Stimulated activated naive CD8-positive, alpha-beta T cell treated with anti-CD3 and anti-CD28 coated beads, Interleukin-15, Interleukin-2, amounts not matched to agents 100 ng/mL and 50 ng/mL, for 24 hours (primary cell): ENCODE measurements at regions not wholly inside any gene's neighbourhood (a gene's known extent, or its start where the extent isn't known, plus 50 kb on each side); places are given as distances from the start of the nearest gene placed in this dataset.

ENCODE experiments used
- H3K27ac Mint-ChIP-seq: one replicate; pipeline ENCODE4 v1.8.0; 2021; ENCODE audit warnings: mild to moderate bottlenecking, mixed read lengths
- H3K27me3 Mint-ChIP-seq: one replicate; pipeline ENCODE4 v1.8.0; 2021; ENCODE audit warnings: mixed read lengths
- H3K36me3 Mint-ChIP-seq: one replicate; pipeline ENCODE4 v1.8.0; 2021; ENCODE audit warnings: low read depth, mixed read lengths
- H3K4me1 Mint-ChIP-seq: one replicate; pipeline ENCODE4 v1.8.0; 2021; ENCODE audit warnings: low read depth, mixed read lengths
- H3K4me3 Mint-ChIP-seq: one replicate; pipeline ENCODE4 v1.8.0; 2021; ENCODE audit warnings: mild to moderate bottlenecking, mixed read lengths
- H3K9me3 Mint-ChIP-seq: one replicate; pipeline ENCODE4 v1.8.0; 2021; ENCODE audit warnings: mixed read lengths

DNA sequence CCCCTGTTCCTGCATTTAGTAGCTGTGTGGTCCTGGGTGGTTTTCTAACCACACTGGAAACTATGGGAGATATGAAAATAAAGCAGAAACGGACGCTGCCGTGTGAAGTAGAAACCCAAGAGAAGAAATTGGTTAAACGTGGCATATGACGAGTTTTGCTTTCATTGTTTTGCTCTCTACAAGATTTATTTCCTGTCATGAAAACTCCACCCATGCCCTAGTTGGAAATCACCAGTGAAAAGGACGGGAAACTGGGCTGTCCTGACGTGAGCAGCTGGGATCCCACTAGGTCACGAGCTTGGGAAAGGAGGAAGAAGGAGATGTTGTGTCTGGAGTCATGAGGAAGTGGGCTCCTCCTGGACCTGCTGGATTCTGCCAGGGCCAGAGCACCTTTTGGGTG, 120.8 kb upstream of the GADD45A start:
- Mint-ChIP-seq H3K27ac (no peak overlapping the region), H3K36me3 (no peaks in the 10 kb centered on the region), H3K9me3 (no peaks in the 10 kb centered on the region), H3K27me3 (peaks cover 4% of the 10 kb centered on the region), H3K4me3 (no peak overlapping the region), H3K4me1 (no peaks in the 10 kb centered on the region)

DNA sequence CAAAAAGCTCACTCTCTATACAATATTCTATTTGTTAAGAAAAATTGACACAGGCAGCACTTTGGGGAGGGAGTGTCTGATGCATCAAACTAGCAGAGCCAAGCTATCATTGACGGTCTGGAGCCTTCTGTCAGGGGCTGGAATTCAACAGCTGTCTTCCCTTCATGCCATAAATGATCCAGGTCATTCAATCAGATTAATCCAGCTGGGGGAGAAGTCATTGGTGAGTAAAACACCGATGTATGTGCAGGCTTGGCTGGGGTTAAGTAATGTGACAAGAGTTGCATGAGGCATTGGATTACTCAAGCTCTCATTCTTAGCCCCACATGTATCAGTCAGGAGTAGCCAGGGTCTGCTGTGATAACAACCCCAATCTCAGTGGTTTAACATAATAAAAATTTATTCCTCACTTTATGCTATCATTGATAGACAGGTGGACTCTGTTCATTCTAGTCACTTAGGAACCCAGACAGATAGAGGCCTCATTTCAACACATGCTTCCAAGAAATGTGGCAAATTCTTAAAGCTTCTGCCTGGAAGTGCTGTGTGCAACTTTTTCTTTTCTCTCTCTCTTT, 118.1 kb upstream of the GADD45A start:
- no peaks in the 10 kb centered on the region for H3K4me1 Mint-ChIP-seq
- H3K36me3 Mint-ChIP-seq, result no peaks in the 10 kb centered on the region
- H3K4me3 Mint-ChIP-seq, result no peak overlapping the region
- no peaks in the 10 kb centered on the region for H3K9me3 Mint-ChIP-seq
- no peak overlapping the region for H3K27ac Mint-ChIP-seq
- H3K27me3 Mint-ChIP-seq, result no peaks in the 10 kb centered on the region

GRCh38 chr1:67570486-67571143, 114.4 kb upstream of the GADD45A start:
- H3K4me1 Mint-ChIP-seq, result no peaks in the 10 kb centered on the region
- no peak overlapping the region for H3K27ac Mint-ChIP-seq
- H3K36me3 Mint-ChIP-seq, result no peaks in the 10 kb centered on the region
- no peaks in the 10 kb centered on the region for H3K9me3 Mint-ChIP-seq
- H3K27me3 Mint-ChIP-seq, result no peaks in the 10 kb centered on the region
- H3K4me3 Mint-ChIP-seq, result no peak overlapping the region

GRCh38 chr1:67571406-67571805, 113.6 kb upstream of the GADD45A start:
- Mint-ChIP-seq H3K27me3 (no peaks in the 10 kb centered on the region), H3K36me3 (no peaks in the 10 kb centered on the region), H3K4me1 (no peaks in the 10 kb centered on the region), H3K27ac (no peak overlapping the region), H3K9me3 (no peaks in the 10 kb centered on the region), H3K4me3 (no peak overlapping the region)

DNA sequence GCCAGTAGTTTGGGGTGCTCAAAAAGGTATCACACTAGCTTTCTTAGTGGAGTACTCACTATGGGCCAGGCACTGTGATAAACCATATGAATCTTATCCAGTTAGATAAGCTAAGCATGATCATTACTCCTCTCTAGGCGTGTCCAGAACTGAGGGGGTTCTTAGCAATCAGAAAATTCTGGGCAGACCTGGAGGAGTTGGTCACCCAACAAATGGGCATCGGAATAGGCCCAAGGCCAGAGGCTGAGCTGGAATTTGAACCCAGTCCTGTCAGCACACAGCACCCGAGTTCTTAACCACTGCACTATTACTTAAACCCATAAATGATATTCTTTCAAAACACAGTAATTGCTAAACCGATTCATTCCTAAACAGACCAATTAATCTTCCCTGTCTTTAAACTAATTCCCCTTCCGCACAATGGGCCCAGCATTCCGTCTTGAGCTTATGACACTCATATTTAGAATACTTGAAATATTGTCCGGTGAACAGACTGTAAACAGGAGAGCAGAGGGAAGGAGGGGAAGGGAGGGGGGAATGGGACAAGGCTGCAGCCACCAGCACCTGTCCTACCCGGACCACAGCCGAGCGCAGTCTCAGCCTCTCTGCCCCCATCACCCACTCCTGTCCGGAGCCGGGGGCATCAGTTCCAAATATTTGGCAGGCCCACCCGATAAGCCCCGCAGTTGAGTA, 113.0 kb upstream of the GADD45A start:
- Mint-ChIP-seq H3K36me3 (no peaks in the 10 kb centered on the region), H3K9me3 (no peaks in the 10 kb centered on the region), H3K4me3 (no peak overlapping the region), H3K4me1 (no peaks in the 10 kb centered on the region), H3K27ac (no peak overlapping the region), H3K27me3 (no peaks in the 10 kb centered on the region)

DNA sequence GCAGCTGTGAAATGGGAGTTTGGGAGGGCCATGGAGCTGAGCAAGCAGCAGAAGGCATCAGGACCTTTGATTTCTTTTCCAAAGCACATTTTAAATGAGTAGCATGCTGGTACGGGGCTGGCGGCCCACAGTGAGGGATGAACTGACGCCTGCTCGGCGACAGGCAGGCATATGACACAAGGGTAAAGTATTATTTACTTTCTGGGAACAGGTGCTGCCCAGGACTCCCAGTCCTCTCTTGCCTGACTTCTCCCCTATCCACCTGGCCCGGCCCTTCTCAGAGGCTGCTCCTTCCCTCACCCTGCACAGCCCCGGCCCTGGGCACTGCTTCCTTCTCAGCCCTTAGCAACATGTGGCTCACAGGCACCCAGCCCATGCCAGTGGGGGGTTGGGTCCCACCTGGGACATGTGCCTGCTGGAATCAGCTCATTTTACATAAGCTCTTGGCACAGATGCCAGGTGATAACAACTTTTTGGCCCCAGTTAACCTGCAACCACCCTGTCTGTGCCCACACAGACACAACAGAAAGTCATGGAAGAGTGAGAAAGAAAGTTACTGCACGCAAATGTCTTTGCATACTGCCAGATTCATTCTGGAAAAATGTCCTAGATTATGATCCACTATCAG, 112.3 kb upstream of the GADD45A start:
- Mint-ChIP-seq H3K36me3 (no peaks in the 10 kb centered on the region), H3K4me1 (no peaks in the 10 kb centered on the region), H3K27ac (no peak overlapping the region), H3K9me3 (no peaks in the 10 kb centered on the region), H3K27me3 (no peaks in the 10 kb centered on the region), H3K4me3 (no peak overlapping the region)

GRCh38 chr1:67573311-67573872, 111.6 kb upstream of the GADD45A start:
- no peak overlapping the region for H3K4me3 Mint-ChIP-seq
- no peak overlapping the region for H3K27ac Mint-ChIP-seq
- no peaks in the 10 kb centered on the region for H3K27me3 Mint-ChIP-seq
- no peaks in the 10 kb centered on the region for H3K4me1 Mint-ChIP-seq
- no peaks in the 10 kb centered on the region for H3K36me3 Mint-ChIP-seq
- H3K9me3 Mint-ChIP-seq, result no peaks in the 10 kb centered on the region

DNA sequence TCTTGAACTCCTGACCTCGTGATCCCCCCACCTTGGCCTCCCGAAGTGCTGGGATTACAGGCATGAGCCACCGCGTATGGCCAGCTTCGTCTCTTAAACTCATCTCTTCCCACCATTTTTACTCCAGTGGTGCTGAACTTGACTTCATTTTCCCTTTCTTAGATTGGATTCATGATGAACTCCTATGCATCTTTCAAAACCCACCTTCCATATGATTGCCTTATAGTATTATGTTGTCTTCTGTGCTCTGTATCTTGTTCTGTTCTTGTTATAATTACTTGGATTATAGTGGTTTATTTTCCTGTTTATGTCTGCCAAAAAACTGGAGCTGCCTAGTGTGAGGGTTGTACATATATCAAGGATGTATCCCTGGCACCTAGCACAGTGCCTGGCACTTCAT, 110.8 kb upstream of the GADD45A start:
- Mint-ChIP-seq H3K4me1 (no peaks in the 10 kb centered on the region), H3K36me3 (no peaks in the 10 kb centered on the region), H3K9me3 (no peaks in the 10 kb centered on the region), H3K4me3 (no peak overlapping the region), H3K27ac (no peak overlapping the region), H3K27me3 (no peaks in the 10 kb centered on the region)

GRCh38 chr1:67575861-67576260, 109.1 kb upstream of the GADD45A start:
- Mint-ChIP-seq H3K4me3 (no peak overlapping the region), H3K27me3 (no peaks in the 10 kb centered on the region), H3K4me1 (no peaks in the 10 kb centered on the region), H3K27ac (no peak overlapping the region), H3K36me3 (no peaks in the 10 kb centered on the region), H3K9me3 (no peaks in the 10 kb centered on the region)

- no peak overlapping the region for H3K4me3 Mint-ChIP-seq
- H3K9me3 Mint-ChIP-seq, result no peaks in the 10 kb centered on the region
- H3K36me3 Mint-ChIP-seq, result no peaks in the 10 kb centered on the region
- no peaks in the 10 kb centered on the region for H3K4me1 Mint-ChIP-seq
- H3K27ac Mint-ChIP-seq, result no peak overlapping the region
- no peaks in the 10 kb centered on the region for H3K27me3 Mint-ChIP-seq
Observed at GRCh38 chr1:67576474-67576873, 108.5 kb upstream of the GADD45A start.

DNA sequence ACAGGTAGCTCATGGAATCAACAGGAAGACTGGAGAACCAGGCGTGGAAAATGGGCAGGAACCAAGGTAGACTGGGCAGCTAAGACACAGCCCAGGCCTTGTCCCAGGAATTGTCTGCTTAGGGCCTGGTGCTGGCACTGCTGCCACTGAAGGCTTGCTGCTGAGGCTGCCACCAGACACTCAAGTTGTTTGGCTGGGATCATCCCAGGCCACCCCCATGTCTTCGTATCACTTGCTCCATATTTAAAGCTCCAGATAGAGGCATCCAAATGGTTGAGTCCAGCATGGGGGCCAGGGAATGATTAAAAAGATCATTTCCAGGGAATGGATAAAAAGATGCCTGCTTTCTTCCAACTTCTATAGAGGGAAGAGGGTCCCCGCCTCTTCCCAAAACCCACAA, 107.4 kb upstream of the GADD45A start:
- Mint-ChIP-seq H3K4me3 (no peak overlapping the region), H3K9me3 (no peaks in the 10 kb centered on the region), H3K4me1 (no peaks in the 10 kb centered on the region), H3K27ac (no peak overlapping the region), H3K36me3 (no peaks in the 10 kb centered on the region), H3K27me3 (no peaks in the 10 kb centered on the region)

DNA sequence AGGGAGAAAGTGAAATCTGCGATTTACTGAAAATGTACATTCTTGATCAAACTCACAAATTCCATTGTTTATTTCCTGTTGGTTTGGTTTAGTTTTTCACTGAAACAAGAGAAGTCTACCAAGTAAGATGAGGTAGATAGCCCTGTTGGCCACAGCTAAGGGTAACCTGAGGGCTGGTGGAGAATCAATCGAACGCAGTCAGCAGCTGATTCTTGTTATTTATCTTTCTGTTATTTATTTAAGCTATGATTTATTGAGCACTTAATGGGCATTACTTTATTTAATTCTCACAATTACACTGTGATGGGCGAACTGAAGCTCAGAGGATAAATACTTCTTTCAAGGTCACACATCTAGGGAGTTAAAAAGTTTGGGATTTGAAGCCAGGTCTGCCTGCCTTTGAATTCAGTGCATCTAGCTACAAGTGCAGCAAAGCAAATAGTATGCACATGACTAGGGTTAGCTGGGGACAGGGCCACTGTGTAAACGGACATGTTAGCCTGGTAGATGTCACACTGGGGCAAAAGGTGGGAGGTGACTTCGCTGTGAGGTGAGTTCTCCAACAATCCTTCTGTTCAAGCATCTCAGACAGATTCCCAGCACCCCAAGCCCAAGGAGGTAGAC, 106.5 kb upstream of the GADD45A start:
- H3K27me3 Mint-ChIP-seq, result no peaks in the 10 kb centered on the region
- H3K4me1 Mint-ChIP-seq, result no peaks in the 10 kb centered on the region
- H3K4me3 Mint-ChIP-seq, result no peak overlapping the region
- H3K36me3 Mint-ChIP-seq, result no peaks in the 10 kb centered on the region
- H3K27ac Mint-ChIP-seq, result no peak overlapping the region
- H3K9me3 Mint-ChIP-seq, result no peaks in the 10 kb centered on the region

- H3K4me3 Mint-ChIP-seq, result no peak overlapping the region
- H3K4me1 Mint-ChIP-seq, result no peaks in the 10 kb centered on the region
- no peaks in the 10 kb centered on the region for H3K36me3 Mint-ChIP-seq
- H3K27ac Mint-ChIP-seq, result no peak overlapping the region
- no peaks in the 10 kb centered on the region for H3K27me3 Mint-ChIP-seq
- H3K9me3 Mint-ChIP-seq, result no peaks in the 10 kb centered on the region
Observed at GRCh38 chr1:67579623-67580394, 105.2 kb upstream of the GADD45A start.

GRCh38 chr1:67580691-67581403, 104.2 kb upstream of the GADD45A start:
- Mint-ChIP-seq H3K4me3 (no peak overlapping the region), H3K9me3 (no peaks in the 10 kb centered on the region), H3K27me3 (no peaks in the 10 kb centered on the region), H3K27ac (no peak overlapping the region), H3K36me3 (no peaks in the 10 kb centered on the region), H3K4me1 (no peaks in the 10 kb centered on the region)
